Parathyroid adenoma (tissue), 2 donors: ENCODE measurements at regions not wholly inside any gene's neighbourhood (a gene's known extent, or its start where the extent isn't known, plus 50 kb on each side); places are given as distances from the start of the nearest gene placed in this dataset.
"Not testable (repeated sequence)": the region's sequence is repeated elsewhere in the genome, so short reads cannot be mapped to it uniquely, and the experiment has no call there.

Source experiments
- H2AFZ ChIP-seq: fragments of 300-600 bp; sonication (generic); one replicate; pipeline ENCODE4 v1.7.0; 2017; ENCODE audit warnings: antibody characterized with exemption, mild to moderate bottlenecking
- H3K27ac ChIP-seq: fragments of 300-600 bp; sonication (generic); one replicate; pipeline ENCODE4 v1.7.0; 2017
- H3K27me3 ChIP-seq: fragments of 300-600 bp; sonication (generic); one replicate; pipeline ENCODE4 v1.7.0; 2017; ENCODE audit warnings: low read length; ENCODE audit not compliant: control insufficient read depth, insufficient read depth
- H3K36me3 ChIP-seq: fragments of 300-600 bp; sonication (generic); one replicate; pipeline ENCODE4 v1.7.0; 2017; ENCODE audit warnings: low read length; ENCODE audit not compliant: control insufficient read depth, insufficient read depth
- H3K4me1 ChIP-seq: fragments of 300-600 bp; sonication (generic); one replicate; pipeline ENCODE4 v1.7.0; 2017; ENCODE audit warnings: control low read depth
- H3K4me2 ChIP-seq: fragments of 300-600 bp; sonication (generic); one replicate; pipeline ENCODE4 v1.7.0; 2017; ENCODE audit warnings: low read length
- H3K4me3 ChIP-seq: fragments of 300-600 bp; sonication (generic); one replicate; pipeline ENCODE4 v1.7.0; 2017; ENCODE audit warnings: low read depth, low read length
- H3K79me2 ChIP-seq: fragments of 300-600 bp; sonication (generic); one replicate; pipeline ENCODE4 v1.7.0; 2017; ENCODE audit warnings: control low read depth
- H3K9ac ChIP-seq: fragments of 300-600 bp; sonication (generic); one replicate; pipeline ENCODE4 v1.7.0; 2017; ENCODE audit warnings: mild to moderate bottlenecking
- H3K9me3 ChIP-seq: fragments of 300-600 bp; sonication (generic); one replicate; pipeline ENCODE4 v1.7.0; 2017; ENCODE audit warnings: low read length; ENCODE audit not compliant: control insufficient read depth
- TF ChIP-seq, protein P1 (sequence below): fragments of 300-600 bp; sonication (generic); IDR thresholded peaks from one replicate; pipeline ENCODE4 v1.7.0; 2017; ENCODE audit warnings: antibody characterized with exemption, mild to moderate bottlenecking
- donor health status: primary hyperparathyroidism.

DNA sequence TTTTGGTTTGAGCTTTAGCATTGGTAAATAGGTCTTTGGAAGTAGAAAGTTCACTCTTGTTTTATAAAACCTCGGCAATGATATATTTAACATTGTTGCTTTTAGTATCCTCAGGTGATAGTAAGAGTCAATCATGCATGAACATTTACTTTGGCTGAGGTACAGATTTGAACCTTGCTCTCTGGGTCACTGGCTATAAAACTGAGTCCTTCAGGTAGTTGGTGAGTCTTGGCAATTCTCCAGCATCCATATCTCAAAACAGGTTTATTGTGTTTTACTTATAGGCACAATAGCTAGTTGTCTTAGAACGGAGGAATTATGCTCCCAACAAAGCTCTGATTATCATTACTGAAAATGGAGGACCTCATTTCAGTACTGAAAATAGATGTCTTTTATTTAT lies 75.1 kb downstream of the MAT2B start:
- Histone ChIP-seq H3K36me3 (no peaks in the 10 kb centered on the region), H3K9me3 (no peaks in the 10 kb centered on the region), H3K4me1 (no peaks in the 10 kb centered on the region), H2AFZ (no peak overlapping the region), H3K4me3 (no peak overlapping the region), H3K9ac (no peak overlapping the region), H3K79me2 (no peaks in the 10 kb centered on the region), H3K4me2 (no peak overlapping the region), H3K27me3 (no peaks in the 10 kb centered on the region), H3K27ac (no peak overlapping the region)
- TF ChIP-seq, protein P1, sequence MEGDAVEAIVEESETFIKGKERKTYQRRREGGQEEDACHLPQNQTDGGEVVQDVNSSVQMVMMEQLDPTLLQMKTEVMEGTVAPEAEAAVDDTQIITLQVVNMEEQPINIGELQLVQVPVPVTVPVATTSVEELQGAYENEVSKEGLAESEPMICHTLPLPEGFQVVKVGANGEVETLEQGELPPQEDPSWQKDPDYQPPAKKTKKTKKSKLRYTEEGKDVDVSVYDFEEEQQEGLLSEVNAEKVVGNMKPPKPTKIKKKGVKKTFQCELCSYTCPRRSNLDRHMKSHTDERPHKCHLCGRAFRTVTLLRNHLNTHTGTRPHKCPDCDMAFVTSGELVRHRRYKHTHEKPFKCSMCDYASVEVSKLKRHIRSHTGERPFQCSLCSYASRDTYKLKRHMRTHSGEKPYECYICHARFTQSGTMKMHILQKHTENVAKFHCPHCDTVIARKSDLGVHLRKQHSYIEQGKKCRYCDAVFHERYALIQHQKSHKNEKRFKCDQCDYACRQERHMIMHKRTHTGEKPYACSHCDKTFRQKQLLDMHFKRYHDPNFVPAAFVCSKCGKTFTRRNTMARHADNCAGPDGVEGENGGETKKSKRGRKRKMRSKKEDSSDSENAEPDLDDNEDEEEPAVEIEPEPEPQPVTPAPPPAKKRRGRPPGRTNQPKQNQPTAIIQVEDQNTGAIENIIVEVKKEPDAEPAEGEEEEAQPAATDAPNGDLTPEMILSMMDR = no peak

DNA sequence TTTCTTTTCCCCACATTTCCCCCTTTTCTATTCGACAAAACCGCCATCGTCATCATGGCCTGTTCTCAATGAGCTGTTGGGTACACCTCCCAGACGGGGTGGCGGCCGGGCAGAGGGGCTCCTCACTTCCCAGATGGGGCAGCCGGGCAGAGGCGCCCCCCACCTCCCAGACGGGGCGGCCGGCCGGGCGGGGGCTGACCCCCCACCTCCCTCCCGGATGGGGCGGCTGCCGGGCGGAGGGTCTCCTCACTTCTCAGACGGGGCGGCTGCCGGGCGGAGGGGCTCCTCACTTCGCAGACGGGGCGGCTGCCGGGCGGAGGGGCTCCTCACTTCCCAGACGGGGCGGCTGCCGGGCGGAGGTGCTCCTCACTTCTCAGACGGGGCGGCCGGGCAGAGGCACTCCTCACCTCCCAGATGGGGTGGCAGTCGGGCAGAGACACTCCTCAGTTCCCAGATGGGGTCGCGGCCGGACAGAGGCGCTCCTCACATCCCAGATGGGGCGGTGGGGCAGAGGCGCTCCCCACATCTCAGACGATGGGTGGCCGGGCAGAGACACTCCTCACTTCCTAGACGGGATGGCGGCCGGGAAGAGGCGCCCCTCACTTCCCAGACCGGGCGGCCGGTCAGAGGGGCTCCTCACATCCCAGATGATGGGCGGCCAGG lies 78.2 kb downstream of the MAT2B start:
- H3K4me3 ChIP-seq = not testable (repeated sequence)

DNA sequence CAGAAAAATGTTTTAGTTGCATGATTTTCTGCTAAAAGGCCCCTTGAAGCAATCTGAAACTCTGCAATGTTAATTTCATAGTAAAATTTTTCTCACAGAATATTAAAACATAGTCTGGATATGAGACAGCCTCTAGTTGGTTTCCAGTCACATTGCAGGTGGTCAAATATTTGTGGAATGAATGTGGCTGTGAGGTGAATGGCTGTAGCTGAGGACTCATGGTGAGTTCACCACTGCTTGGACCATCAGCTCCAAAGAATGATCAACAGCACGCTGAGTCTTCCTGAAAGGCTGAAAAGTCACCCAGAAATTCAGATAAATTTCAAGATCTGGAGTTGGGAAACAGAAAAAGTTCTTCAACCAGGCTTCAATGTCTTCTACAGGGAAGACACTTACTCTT lies 79.8 kb downstream of the MAT2B start:
- Histone ChIP-seq H3K4me3 (no peak overlapping the region), H3K9ac (no peak overlapping the region), H3K4me2 (no peak overlapping the region), H2AFZ (no peak overlapping the region), H3K27me3 (no peaks in the 10 kb centered on the region), H3K4me1 (no peaks in the 10 kb centered on the region), H3K27ac (no peak overlapping the region), H3K36me3 (no peaks in the 10 kb centered on the region), H3K9me3 (no peaks in the 10 kb centered on the region), H3K79me2 (no peaks in the 10 kb centered on the region)
- TF ChIP-seq, protein P1 = no peak

More for the DNA sequence above, 78.2 kb downstream of the MAT2B start:
- not testable (repeated sequence) for H3K9ac ChIP-seq, H3K79me2 ChIP-seq, H3K27me3 ChIP-seq, H3K9me3 ChIP-seq, H3K4me2 ChIP-seq, H3K36me3 ChIP-seq, H3K27ac ChIP-seq, H2AFZ ChIP-seq, H3K4me1 ChIP-seq

DNA sequence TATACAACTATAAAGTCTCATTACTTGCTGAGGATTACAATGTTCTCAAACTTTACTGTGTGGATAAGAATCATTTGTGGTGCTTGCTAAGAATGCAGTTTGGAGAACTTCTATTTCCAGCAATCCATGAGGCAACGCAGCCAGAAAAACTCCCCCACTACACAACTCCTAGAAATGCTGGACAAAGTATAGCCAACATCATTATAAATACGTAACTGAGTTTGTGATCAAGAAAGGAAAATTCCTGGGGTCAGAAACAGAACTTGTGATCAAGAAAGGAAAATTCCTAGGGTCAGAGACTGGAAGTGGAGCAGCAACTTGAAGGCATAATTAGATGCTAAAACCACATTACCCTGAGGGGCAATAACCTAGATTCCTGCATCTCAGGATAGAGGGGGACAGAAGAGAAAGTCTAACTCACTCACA lies 81.1 kb downstream of the MAT2B start:
- no peaks in the 10 kb centered on the region for H3K27me3 ChIP-seq
- H3K4me1 ChIP-seq = no peaks in the 10 kb centered on the region
- H3K27ac ChIP-seq = no peak overlapping the region
- TF ChIP-seq, protein P1 = no peak
- H3K4me2 ChIP-seq = no peak overlapping the region
- H3K36me3 ChIP-seq = no peaks in the 10 kb centered on the region
- no peaks in the 10 kb centered on the region for H3K79me2 ChIP-seq
- no peak overlapping the region for H2AFZ ChIP-seq
- H3K9ac ChIP-seq = no peak overlapping the region
- H3K9me3 ChIP-seq = no peaks in the 10 kb centered on the region
- H3K4me3 ChIP-seq = no peak overlapping the region

DNA sequence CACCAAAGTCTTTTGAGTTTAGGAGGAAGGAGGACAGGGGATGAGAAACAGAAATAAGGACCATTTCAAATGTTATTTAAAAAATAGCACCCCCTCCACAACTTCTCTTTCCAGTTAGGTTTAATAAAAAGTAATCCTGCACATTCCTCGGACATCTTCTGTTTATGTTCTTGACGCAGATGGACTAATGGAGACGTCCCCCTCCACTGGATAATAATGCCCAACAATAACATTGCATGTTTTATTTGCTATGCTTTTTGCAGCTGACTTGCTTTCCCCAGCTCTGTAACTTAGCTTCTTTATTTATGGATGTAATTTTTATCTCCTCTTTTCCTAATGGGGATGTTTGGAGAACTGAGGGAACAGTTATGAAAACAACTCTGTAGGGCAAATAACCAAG lies 89.5 kb downstream of the MAT2B start:
- no peaks in the 10 kb centered on the region for H3K36me3 ChIP-seq
- no peaks in the 10 kb centered on the region for H3K9me3 ChIP-seq
- no peaks in the 10 kb centered on the region for H3K79me2 ChIP-seq
- no peaks in the 10 kb centered on the region for H3K4me1 ChIP-seq
- H3K4me3 ChIP-seq = no peak overlapping the region
- H2AFZ ChIP-seq = no peak overlapping the region
- TF ChIP-seq, protein P1 = no peak
- H3K27ac ChIP-seq = no peak overlapping the region
- H3K27me3 ChIP-seq = no peaks in the 10 kb centered on the region
- no peak overlapping the region for H3K4me2 ChIP-seq
- H3K9ac ChIP-seq = no peak overlapping the region
